ENCODE measurements at regions not wholly inside any gene's neighbourhood (a gene's known extent, or its start where the extent isn't known, plus 50 kb on each side); places are given as distances from the start of the nearest gene placed in this dataset.

DNA sequence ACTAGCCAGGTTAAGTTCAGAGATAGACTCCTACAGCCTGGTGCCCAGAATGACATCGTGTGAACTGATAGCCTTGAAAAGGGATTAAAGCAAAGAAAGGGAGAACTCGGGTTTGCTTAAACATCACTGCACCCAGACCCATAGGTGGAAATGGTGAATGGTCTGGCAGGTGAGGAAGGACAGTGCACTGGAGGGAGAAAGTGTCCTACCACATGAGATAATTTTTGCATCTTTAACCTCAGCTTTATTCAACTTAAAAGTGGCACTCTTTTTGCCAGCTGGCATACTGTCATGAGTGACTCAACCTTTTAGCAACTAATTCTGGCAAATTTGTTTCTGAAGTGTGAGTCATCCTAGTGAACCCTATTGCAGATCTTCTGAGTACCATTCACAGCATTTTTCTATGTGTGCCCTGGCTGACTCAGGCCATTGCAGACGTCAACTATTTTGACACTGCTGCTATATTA lies 53.0 kb upstream of the DAPP1 start:
- DNase-seq (ENCODE audit: low read depth) = no peak
- no peak overlapping the region for H3K4me3 ChIP-seq (ENCODE audit: low read depth, low read length)
- TF ChIP-seq, protein P1, sequence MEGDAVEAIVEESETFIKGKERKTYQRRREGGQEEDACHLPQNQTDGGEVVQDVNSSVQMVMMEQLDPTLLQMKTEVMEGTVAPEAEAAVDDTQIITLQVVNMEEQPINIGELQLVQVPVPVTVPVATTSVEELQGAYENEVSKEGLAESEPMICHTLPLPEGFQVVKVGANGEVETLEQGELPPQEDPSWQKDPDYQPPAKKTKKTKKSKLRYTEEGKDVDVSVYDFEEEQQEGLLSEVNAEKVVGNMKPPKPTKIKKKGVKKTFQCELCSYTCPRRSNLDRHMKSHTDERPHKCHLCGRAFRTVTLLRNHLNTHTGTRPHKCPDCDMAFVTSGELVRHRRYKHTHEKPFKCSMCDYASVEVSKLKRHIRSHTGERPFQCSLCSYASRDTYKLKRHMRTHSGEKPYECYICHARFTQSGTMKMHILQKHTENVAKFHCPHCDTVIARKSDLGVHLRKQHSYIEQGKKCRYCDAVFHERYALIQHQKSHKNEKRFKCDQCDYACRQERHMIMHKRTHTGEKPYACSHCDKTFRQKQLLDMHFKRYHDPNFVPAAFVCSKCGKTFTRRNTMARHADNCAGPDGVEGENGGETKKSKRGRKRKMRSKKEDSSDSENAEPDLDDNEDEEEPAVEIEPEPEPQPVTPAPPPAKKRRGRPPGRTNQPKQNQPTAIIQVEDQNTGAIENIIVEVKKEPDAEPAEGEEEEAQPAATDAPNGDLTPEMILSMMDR (IDR thresholded peaks at IDR 0.05; ENCODE audit: insufficient read depth, low read depth, low read length, missing control alignments) = no peak

DNA sequence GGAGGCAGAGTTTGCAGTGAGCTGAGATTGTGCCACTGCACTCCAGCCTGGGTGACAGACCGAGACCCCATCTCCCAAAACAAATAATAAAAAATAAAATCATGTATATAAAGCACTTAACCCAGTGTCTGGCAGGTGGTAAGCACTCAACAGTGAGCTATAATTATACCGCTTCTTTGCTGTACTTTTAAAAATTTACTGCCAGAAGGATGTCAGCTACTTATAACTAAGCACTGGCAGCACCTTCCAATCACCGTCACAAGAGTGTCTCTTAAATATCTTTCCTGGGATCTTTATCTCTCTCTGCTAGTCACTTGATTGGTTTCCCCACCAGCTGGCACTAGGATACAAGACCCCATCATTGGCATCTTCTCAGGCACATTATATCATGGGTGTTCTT lies 53.9 kb upstream of the DAPP1 start:
- TF ChIP-seq, protein P1 (IDR thresholded peaks at IDR 0.05; ENCODE audit: insufficient read depth, low read depth, low read length, missing control alignments) = no peak
- H3K4me3 ChIP-seq (ENCODE audit: low read depth, low read length) = no peak overlapping the region
- DNase-seq (ENCODE audit: low read depth) = no peak

DNA sequence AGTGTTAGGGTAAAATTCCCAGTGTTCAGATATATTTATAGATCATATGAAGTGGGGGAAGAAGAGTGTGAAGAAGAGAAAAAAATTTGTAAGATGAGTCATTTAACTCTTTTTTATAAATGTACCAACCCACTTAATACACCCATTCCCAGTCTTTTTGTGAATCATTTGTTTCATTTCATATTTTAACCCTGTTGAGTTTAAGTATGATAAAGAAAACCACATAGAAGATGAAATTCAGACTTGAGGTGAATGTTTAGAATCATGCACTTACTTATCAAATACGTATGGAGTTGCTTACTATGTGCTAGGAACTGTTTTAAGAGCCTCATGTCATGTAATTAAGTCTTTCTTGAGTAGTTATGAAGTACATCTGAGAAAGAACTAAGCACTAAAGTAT lies 56.6 kb upstream of the DAPP1 start:
- DNase-seq (ENCODE audit: low read depth) = no peak
- TF ChIP-seq, protein P1 (IDR thresholded peaks at IDR 0.05; ENCODE audit: insufficient read depth, low read depth, low read length, missing control alignments) = no peak
- no peak overlapping the region for H3K4me3 ChIP-seq (ENCODE audit: low read depth, low read length)

DNA sequence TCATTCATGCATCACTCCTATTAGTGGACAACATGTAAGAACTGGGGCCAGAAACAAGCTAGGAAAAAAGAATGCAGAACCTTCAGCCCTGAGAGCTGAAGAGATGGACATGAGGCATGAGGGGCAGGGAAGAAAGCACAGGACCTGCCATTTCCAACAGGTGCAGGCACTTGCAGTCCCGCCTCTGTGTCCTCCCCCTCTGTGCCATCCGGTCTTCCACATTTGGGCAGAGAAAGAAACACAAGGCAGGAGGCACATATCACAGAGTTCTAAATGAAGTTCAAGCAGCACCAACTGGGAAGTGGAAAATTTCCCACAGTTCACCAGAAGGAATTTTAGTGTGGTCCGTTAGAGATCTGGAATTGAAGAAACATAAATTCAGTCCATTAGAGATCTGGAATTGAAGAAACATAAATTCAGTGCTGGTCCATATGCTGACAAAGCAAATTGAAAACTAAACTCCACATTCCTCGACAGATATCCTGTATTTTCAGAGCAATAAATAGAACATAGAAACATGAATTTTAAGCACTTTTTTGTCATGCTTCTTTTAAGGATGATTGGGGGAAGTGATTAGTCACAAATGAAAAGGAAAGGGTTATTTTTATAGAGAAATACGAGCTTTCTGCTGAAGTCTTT lies 57.2 kb upstream of the DAPP1 start:
- no peak overlapping the region for H3K4me3 ChIP-seq (ENCODE audit: low read depth, low read length)
- TF ChIP-seq, protein P1 (IDR thresholded peaks at IDR 0.05; ENCODE audit: insufficient read depth, low read depth, low read length, missing control alignments) = no peak
- no peak for DNase-seq (ENCODE audit: low read depth)

DNA sequence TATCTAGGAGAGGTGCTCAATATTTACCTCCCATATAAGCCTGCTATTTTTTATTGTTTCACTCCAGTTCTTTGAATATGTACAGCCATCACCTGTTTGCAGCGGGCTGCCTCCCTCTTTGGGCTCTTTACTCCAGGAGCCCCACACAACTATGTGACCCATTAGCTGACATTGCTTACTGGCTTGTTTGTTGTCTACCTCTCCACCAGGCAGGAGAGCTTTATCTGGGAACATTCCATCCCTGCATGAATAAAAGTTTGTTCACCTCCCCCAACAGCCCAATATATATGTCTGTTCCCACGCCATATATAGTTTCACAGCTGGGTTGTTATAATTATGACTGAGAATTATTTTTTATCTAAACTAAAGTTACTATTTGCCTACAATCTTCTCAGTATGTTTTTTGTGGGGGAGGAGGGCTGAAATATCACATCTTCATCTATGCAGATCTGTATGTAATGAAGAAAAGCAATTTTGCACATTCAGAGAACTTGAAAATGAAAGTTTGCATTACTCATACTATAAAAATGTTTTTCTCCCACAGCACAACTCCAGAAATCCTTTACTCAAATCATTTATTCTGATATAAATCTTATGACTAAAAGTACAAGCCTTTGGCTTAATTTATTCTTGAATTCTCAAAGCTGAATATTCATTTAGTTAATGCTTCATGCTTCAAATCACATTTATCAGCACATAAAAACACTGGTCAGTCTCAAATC lies 61.2 kb upstream of the DAPP1 start:
- TF ChIP-seq, protein P1 (IDR thresholded peaks at IDR 0.05; ENCODE audit: insufficient read depth, low read depth, low read length, missing control alignments) = no peak
- no peak for DNase-seq (ENCODE audit: low read depth)
- no peak overlapping the region for H3K4me3 ChIP-seq (ENCODE audit: low read depth, low read length)

DNA sequence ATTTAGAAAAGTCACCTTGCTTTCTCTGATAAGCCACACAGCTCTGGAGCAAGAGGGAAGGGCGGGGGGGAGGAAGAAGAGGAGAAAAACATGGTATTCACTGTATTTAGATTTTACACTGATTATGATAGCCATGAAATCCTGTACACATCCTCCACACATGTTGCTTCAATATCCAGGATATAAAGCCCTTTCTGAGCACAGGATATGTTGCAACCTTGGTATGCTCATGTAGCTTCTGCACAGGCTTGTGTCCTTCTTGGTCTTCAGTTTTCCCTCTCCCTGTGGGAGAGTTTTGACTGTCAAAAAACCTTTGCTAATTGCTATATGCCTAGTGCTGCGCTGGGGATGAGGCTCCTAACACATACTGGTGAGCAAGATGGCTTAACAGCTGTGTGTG lies 61.9 kb upstream of the DAPP1 start:
- no peak overlapping the region for H3K4me3 ChIP-seq (ENCODE audit: low read depth, low read length)

More for the DNA sequence above, 61.9 kb upstream of the DAPP1 start:
- no peak for DNase-seq (ENCODE audit: low read depth)
- TF ChIP-seq, protein P1 (IDR thresholded peaks at IDR 0.05; ENCODE audit: insufficient read depth, low read depth, low read length, missing control alignments) = no peak
